DOHH2 (cell line): ENCODE measurements at regions not wholly inside any gene's neighbourhood (a gene's known extent, or its start where the extent isn't known, plus 50 kb on each side); places are given as distances from the start of the nearest gene placed in this dataset.

Experiments
- H3F3A ChIP-seq: fragments of 200-600 bp; sonication (generic), shearing (Covaris generic); 2 replicates; pipeline ENCODE4 v1.6.0; 2016; ENCODE audit warnings: antibody characterized with exemption, mild to moderate bottlenecking; ENCODE audit not compliant: control insufficient read depth, insufficient read depth
- H3K27ac ChIP-seq: fragments of 200-600 bp; sonication (generic); 2 replicates; pipeline ENCODE4 v1.5.1; 2014; ENCODE audit warnings: low read depth, mild to moderate bottlenecking, low read length, moderate library complexity
- H3K27me3 ChIP-seq: fragments of 200-600 bp; sonication (generic); 2 replicates; pipeline ENCODE4 v1.6.1; 2014; ENCODE audit warnings: mild to moderate bottlenecking, low read length, mixed read lengths; ENCODE audit not compliant: control insufficient read depth
- H3K36me3 ChIP-seq: fragments of 200-600 bp; sonication (generic); 2 replicates; pipeline ENCODE4 v1.6.1; 2014; ENCODE audit warnings: mild to moderate bottlenecking, low read length, moderate library complexity, mixed read lengths; ENCODE audit not compliant: control insufficient read depth
- H3K4me1 ChIP-seq: fragments of 200-600 bp; sonication (generic); 2 replicates; pipeline ENCODE4 v1.6.1; 2014; ENCODE audit warnings: mild to moderate bottlenecking, low read length, mixed read lengths; ENCODE audit not compliant: control insufficient read depth
- H3K4me2 ChIP-seq: fragments of 200-600 bp; sonication (generic); 2 replicates; pipeline ENCODE4 v1.6.0; 2014; ENCODE audit warnings: mild to moderate bottlenecking, low read length, moderate library complexity
- H3K4me3 ChIP-seq: fragments of 200-600 bp; sonication (generic); 2 replicates; pipeline ENCODE4 v1.5.1; 2014; ENCODE audit warnings: mild to moderate bottlenecking, low read length, mixed read lengths
- H3K79me2 ChIP-seq: fragments of 200-600 bp; sonication (generic); 2 replicates; pipeline ENCODE4 v1.6.1; 2014; ENCODE audit warnings: mild to moderate bottlenecking, low read length, mixed read lengths; ENCODE audit not compliant: control insufficient read depth
- H3K9me2 ChIP-seq: fragments of 200-600 bp; sonication (generic); replicated peaks from 2 replicates; pipeline ENCODE4 v1.6.1; 2014; ENCODE audit warnings: mild to moderate bottlenecking, low read length, mixed read lengths; ENCODE audit not compliant: control insufficient read depth
- H3K9me3 ChIP-seq: fragments of 200-600 bp; sonication (generic); 2 replicates; pipeline ENCODE4 v1.6.1; 2014; ENCODE audit warnings: antibody characterized with exemption, low read length, mixed read lengths; ENCODE audit not compliant: control insufficient read depth, insufficient read depth
- H4K20me1 ChIP-seq: fragments of 200-600 bp; sonication (generic); 2 replicates; pipeline ENCODE4 v1.6.0; 2014; ENCODE audit warnings: low read depth, mild to moderate bottlenecking, antibody characterized with exemption, low read length, moderate library complexity; ENCODE audit not compliant: control insufficient read depth, insufficient read depth
- CTCF ChIP-seq: fragments of 200-600 bp; sonication (generic); IDR thresholded peaks from one replicate; pipeline ENCODE4 v1.5.1; 2014; ENCODE audit warnings: antibody characterized with exemption, mild to moderate bottlenecking, low read depth, low read length; ENCODE audit not compliant: poor library complexity, severe bottlenecking
- EZH2phosphoT487 ChIP-seq: fragments of 200-600 bp; sonication (generic); IDR thresholded peaks from 2 replicates; pipeline ENCODE4 v1.6.1; 2017; ENCODE audit warnings: borderline replicate concordance, mild to moderate bottlenecking, antibody characterized with exemption, low read length, moderate library complexity, mixed read lengths

GRCh38 chr3:110965976-110966375 is 105.6 kb upstream of the NECTIN3 start:
- Histone ChIP-seq H3K79me2 (no peaks in the 10 kb centered on the region), H3K9me3 (no peaks in the 10 kb centered on the region), H3K9me2 (no peaks in the 10 kb centered on the region), H3K4me1 (no peaks in the 10 kb centered on the region), H3K4me2 (no peak overlapping the region), H4K20me1 (no peaks in the 10 kb centered on the region), H3K27ac (no peak overlapping the region), H3F3A (no peaks in the 10 kb centered on the region), H3K4me3 (no peak overlapping the region), H3K27me3 (no peaks in the 10 kb centered on the region), H3K36me3 (no peaks in the 10 kb centered on the region)
- TF ChIP-seq CTCF = no peak
- TF ChIP-seq EZH2phosphoT487 = no peak

- H3F3A ChIP-seq = no peaks in the 10 kb centered on the region
- no peak overlapping the region for H3K4me3 ChIP-seq
- H3K9me3 ChIP-seq = no peaks in the 10 kb centered on the region
- no peaks in the 10 kb centered on the region for H3K36me3 ChIP-seq
- H3K79me2 ChIP-seq = no peaks in the 10 kb centered on the region
- no peak overlapping the region for H3K27ac ChIP-seq
- H3K9me2 ChIP-seq = no peaks in the 10 kb centered on the region
- no peak overlapping the region for H3K4me2 ChIP-seq
- H3K4me1 ChIP-seq = no peaks in the 10 kb centered on the region
- no peaks in the 10 kb centered on the region for H3K27me3 ChIP-seq
- TF ChIP-seq EZH2phosphoT487 (no peak), CTCF (no peak)
- no peaks in the 10 kb centered on the region for H4K20me1 ChIP-seq
Observed at GRCh38 chr3:110966966-110967663, 104.5 kb upstream of the NECTIN3 start.

GRCh38 chr3:110968076-110968475 is 103.5 kb upstream of the NECTIN3 start:
- no peak for TF ChIP-seq CTCF
- no peak for TF ChIP-seq EZH2phosphoT487
- no peak overlapping the region for H3K27ac ChIP-seq
- H4K20me1 ChIP-seq = no peaks in the 10 kb centered on the region
- H3K9me3 ChIP-seq = no peaks in the 10 kb centered on the region
- no peaks in the 10 kb centered on the region for H3K36me3 ChIP-seq
- H3F3A ChIP-seq = no peaks in the 10 kb centered on the region
- no peaks in the 10 kb centered on the region for H3K4me1 ChIP-seq
- H3K27me3 ChIP-seq = no peaks in the 10 kb centered on the region
- H3K4me2 ChIP-seq = no peak overlapping the region
- H3K4me3 ChIP-seq = no peak overlapping the region
- H3K9me2 ChIP-seq = no peaks in the 10 kb centered on the region
- H3K79me2 ChIP-seq = no peaks in the 10 kb centered on the region
